GM03348 (cell line): ENCODE measurements at regions not wholly inside any gene's neighbourhood (a gene's known extent, or its start where the extent isn't known, plus 50 kb on each side); places are given as distances from the start of the nearest gene placed in this dataset.

Experiments used
- DNase-seq: peaks from one replicate; pipeline ENCODE4 v3.0.0; 2012; ENCODE audit warnings: low spot score

DNA sequence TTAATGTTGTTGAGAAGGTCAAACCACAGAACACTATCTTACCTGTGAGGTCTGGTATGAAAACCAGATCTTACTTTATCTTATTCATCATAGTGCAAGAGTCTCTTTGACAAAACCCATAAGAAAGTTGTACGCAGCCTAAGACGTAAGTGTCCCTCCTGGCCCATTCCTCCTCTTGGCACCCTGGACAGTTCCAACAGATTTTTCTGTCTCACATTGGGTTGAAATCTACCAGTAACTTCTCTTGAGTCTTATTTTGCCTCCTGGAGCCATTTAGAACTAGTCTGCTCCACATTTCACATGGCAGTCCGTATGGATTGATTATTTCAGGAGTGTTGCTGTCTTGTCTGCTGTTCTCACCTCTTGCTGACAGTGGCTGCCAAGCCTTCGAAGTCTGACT is 498.4 kb downstream of the PDCD6IP start:
- DNase-seq, result no peak

DNA sequence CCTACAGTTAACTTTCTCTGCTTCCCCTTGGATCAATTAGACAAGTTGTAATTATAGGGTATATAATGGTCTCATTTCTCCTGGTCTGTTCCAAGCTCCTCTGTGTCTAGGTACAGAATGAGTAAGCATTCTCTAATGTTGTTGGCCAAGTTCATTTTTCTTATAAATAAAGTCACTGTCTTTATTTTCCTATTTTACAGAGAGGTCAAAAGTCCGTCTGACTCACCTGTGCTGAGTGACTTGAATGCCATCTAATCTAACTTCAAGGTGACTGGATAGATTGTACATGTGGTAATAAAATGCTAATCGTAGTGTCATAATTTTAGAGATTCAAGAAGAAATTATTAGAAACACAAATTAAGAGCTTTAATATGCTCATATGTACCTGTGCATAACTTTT is 500.2 kb downstream of the PDCD6IP start:
- DNase-seq, result no peak

DNA sequence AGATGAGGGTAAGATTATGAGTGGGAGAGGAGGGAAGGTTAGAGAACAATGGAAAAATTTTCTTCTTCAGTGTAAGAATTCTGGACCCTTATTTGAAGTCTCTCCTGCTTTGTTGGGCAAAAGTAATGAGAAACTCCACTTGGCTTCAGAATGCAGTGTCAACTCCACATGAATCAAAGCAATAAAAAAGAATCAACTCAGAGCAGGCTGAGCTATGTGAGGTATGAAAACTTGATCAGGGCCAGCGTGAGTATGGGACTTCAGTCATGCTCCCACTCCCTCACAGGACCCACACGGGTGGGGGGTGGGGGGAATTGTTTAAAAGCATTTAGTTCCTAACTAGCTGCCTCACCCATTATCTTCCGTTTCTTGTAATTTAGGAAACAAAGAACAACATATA is 502.2 kb downstream of the PDCD6IP start:
- no peak for DNase-seq

DNA sequence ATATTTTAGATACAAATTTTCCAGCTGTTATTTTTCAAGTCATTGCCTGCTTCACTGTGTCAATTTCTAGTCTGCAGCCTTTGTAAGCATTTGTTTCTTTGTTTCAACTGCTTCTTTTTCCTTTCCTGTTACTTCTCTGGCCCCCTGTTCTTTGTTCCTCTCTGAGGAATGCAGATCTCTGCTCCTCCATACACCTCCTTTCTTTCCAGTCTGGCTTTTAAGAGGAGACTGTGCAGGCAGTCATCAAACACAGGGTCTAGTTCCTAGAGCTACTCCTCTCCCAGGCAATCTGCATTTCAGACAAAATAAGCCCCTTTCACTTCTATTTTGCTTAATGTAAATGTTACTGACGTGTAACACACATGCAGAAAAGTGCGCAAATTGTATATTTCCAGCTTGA is 502.9 kb downstream of the PDCD6IP start:
- DNase-seq, result no peak

DNA sequence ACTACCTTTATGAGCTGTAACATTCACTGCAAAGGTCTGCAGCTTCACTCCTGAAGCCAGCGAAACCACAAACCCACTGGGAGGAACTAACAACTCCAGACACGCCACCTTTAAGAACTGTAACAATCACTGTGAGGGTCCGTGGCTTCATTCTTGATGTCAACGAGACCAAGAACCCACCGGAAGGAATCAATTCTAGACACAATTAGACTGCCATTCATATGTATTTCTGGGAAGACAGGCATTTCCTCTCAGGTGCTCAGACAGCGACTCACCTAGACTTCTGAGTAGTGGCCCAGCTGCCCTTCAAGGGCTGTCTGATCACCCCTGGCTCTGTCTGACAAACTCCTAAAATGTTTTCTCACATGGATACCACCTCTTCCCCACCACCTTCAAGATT is 506.8 kb downstream of the PDCD6IP start:
- no peak for DNase-seq

DNA sequence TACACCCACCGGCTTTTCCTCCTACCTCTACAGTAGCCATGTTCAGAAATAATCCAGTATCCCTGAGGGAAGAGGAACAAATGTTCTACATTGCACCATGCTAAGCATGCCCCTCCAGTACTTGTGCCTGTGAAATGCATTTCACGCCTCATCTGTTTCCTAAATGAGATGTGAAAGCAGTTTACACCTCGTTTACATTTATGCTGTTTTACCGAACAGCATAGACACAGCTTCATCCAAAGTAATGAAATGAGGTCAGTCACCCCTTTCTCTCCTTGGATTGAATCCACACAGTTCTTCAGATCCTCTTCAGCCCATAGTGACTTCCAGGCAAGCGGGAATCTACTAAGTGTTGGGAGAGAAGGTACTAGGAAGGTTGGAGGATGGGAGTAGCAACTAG is 514.3 kb downstream of the PDCD6IP start:
- no peak for DNase-seq

DNA sequence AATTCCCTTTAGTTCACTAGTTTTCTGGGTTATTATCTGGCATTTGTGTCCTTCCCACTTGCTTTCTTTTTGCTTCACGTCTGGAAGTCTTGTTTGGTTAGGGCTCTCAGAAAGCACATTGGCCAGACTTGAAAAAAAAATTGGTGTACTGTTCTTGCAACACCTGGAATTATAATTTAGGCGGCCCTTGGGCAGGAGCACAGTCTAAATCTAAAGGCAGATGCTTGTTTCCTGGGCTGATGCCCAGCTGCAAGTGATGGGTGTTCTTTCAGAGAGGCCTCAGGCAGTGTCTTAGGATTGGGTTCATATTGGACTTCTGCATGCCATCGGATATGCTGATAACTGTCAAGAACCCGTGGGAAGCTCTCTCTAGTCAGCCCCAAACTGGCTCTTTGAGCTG is 521.5 kb downstream of the PDCD6IP start:
- DNase-seq, result no peak

DNA sequence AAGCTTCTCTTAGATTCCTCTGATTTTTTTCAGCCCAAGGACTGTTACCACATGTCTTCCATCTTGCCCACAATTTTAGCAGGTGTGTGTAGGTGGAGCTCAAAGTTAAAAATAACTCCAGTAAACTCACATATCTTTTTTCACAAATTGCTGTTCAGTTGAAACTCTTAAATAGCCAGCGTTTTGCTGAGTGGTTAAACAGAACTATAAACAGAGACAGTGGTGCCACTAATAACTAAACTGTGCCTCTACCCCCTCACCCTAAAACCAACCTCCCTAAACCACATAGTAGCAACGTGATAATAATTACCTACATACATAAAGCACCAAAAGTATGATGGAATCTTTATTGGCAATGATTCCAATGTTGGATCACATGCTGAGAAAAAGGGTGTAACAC is 525.1 kb downstream of the PDCD6IP start:
- no peak for DNase-seq

DNA sequence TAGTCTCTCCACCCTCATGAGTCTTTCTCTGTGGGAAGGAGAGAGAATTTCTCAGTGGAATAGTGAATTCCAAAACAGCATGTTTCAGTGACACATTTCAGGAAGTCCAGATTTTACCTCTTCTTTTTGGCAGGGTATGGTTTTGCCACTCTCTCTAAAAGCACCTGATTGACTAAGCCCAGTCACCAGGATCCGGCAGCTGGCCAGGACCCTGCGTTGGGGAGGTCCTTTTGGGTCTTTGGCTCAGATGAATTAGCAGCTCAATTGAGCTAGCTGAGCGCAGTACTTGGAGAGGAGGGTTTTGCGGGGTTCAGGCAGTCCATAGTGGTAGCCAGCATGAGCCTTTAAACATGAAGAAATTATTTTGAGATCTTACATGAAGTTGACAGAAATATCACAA is 548.2 kb downstream of the PDCD6IP start:
- DNase-seq, result no peak

DNA sequence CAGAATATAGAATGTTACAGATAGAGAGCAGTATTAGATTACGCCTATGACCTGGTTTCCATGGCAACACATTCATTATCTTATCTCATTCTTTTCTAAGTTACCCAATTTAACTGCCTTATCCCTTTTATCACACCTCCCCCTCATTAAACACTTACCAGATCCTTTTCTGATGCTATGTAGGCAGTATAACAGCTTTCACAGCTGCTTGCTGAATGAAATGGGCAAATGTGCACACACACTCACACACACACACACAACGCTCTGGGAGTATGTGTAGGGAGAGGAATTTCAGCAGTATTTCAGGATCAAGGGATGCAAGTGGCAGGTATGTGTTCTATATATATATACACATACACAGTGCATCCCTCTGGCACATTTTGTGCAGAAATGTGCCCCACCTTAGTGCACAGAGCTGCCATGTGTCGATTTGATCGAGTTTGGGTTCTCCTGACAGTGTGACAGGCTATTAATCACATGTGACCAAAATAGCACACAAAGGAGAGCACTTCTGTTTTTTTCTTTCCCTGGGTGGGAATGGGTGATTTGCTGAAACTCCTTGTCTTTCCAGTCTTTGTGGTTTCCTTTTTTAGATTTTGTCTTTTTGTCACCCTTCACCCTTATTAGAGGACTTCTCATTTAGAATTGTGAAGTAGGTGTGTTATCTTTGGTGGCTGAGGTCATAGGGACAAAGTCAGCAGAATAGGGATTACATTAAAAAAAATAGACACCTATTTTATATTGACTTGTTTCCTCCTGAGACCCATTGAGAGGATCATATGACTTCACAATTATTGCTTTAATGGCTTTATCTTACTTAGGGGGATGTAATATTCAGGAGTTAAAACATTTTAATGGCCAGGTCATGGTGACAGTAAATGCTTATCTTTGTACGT is 553.7 kb downstream of the PDCD6IP start:
- no peak for DNase-seq

DNA sequence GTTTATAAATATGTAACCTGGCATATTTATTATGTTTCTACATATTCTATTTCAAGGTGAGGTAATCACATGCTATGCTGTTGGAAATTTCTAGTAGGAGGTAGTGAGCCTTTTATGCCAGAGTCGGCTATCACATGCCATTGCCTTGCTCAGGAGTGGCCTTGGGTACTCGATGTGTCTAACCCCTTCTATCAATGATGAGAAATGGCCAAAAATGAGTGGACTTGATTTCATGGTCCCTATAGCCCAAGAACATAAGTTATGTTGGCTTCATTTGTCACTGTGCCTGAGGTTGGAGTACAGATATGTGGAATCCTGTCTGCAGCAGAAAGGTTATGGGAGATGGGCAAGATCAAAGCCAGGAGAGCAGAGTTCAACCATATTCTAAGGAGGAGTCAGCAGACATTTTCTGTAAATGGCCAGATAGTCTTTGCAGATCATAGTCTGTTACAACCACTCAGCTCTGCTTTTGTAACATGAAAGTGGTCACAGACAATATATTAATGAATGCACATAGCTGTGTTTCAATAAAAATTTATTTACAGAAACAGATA is 554.4 kb downstream of the PDCD6IP start:
- no peak for DNase-seq

DNA sequence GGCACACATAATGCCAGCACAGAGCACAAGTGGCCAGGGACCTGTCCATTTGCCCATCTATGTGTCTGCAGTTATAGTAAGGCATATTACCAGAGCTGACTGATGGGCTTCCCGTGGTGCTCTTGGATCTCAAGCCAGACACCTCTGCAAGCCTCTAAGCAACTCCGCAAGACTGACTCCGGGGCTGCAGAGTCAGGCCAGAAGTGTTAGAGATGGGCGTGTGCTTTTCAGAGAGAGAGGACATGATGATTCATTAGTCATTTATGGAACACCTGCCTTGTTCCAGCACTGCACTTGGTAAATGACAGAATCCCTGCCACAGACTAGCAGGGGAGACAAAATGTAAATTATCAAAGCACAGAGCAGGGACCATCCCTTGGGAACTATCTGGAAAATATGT is 559.0 kb downstream of the PDCD6IP start:
- DNase-seq, result no peak

DNA sequence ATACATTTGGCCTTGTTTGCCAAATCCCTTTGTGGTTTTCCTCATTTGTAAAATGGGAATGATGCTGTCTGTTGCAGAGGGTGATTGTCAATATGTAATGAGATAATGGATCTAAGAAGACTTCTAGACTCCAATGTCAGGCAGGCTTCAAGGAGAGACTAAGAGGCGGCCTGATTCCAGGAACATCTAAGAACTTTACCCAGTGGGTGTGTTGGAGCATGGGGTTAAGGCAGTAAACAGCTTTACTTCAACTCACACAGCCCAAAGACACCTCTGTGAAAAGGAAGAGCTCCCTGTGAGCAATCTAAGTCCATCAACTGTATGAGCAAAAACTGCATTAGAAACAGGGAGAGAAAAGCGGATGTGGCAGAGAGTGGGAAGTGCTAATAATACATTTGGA is 560.6 kb downstream of the PDCD6IP start:
- DNase-seq, result no peak

DNA sequence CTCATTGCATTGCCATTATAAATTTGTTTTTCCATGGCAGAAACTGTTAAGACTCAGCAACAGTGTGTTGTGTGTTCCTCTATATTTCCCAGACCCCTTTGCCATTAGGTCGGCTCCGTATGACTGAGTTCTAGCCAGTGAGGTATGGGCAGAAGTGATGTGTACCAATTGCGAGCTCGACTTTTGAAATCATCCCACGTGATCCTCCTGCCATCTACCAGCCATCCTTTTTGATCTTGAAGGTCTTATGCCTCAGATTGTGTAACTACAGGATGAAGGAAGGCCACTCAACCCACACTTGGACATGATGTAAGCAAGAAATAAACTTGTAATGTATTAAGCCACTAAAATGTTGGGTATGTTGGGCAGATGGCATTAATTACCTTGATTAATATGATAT is 562.3 kb downstream of the PDCD6IP start:
- DNase-seq, result no peak

DNA sequence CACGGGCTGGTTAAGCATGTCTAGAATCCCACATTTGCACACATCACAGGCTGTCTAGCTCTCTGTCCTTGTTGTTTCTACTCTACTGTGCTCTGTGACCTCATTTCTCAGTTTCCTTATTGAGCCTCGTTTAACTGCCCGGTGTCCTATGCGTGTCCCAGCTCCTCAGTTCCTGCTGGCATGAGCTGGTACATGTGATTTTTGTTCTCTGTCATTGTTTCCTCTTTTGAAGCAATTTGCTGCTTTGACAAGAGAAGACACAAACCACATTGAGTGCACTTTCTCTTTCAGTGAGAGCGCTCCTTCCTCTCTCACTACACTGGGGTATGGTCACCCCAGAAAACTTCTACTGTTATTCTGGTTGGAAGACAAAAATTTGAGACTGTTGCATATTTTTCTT is 563.5 kb downstream of the PDCD6IP start:
- DNase-seq, result no peak

DNA sequence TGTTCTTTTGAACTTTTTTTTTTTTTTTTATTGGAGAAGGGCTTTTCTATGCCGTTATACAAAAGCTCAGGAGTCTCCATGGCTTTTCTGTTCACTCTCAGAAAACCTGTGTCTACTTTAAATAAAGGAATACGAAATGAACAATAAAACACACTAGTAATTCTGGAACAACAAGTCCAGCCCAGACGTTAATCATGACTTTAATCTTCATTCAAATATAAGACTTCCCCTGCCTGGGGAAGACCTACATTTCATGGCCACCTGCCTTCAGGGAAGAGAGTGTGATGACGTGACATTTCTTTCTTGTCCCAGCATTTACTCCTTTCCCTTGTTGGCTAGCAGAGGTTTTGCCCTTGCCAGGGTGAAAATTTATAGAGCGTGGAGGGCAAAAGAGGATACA is 564.5 kb downstream of the PDCD6IP start:
- DNase-seq, result no peak

DNA sequence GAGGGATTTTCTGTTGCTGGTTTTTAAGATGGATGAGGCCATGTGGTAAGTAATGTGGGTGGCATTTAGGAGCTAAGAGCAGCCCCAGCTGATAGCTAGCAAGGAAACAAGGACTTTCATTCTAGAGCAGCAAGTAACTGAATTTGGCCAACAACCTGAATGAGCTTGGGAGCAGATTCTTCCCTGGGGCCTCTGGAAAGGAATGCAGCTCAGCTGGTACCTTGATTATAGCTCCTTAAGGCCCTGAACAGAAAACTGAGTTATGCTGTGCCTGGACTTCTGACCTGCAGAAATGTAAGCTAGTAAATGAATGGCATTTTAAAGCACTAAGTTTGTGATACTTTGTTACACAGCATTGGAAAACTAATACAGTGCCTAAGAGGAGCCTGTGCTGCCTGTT is 565.5 kb downstream of the PDCD6IP start:
- DNase-seq, result no peak

DNA sequence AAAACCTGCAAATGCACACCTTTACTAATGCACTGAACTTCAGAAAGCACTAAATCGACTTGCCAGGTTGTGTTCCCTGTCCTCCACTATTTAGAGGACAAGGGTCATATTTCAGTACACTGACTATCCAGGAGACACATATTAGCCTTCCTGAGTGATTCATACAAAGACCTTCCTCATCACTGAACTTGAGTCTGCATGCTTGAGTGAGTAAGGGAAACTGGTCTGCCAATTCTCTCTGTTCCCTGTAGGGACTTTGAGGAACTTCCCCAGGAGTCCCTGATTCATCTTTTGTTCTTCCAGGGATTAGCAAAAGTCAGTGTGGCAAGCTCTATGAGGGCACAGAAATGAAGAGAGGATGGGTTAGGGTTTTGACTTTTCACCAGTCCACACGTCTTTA is 565.9 kb downstream of the PDCD6IP start:
- no peak for DNase-seq

DNA sequence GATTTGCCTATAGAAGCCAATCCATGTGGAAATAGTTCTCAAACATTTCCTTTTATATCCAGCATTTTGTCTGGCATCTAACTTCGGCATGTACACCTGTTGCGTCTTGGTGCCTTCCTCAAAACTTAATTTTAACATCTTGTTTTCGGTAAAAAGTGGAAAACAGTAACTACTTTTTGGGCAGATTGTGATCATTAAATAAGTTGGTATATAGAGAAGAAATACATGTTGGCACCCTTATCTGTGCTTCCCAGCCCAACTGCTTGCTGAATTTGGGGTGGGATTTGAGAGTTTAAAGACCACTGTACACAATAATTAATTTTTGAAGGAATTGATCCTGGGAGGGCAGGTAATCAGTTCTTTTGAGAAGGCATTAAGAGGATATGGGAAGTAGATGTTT is 566.8 kb downstream of the PDCD6IP start:
- no peak for DNase-seq

DNA sequence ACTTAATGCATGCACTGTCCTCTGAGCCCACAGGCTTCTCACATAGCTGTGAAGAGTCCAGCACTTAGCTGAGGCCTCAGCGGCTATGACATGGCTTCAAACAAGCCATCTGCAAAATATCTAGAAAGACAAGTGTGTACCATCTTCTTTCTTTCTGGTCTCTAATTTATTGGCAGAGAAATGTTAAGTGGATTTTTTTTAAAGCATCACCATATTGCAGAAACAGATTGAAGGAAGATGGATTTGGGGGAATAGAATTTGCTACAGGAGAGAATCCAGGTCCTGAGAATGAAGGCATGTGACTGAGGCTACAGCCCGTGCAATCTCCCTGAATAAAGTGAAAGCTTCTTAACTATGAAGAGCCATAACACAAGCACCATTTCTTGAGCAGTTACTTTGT is 567.3 kb downstream of the PDCD6IP start:
- DNase-seq, result no peak

DNA sequence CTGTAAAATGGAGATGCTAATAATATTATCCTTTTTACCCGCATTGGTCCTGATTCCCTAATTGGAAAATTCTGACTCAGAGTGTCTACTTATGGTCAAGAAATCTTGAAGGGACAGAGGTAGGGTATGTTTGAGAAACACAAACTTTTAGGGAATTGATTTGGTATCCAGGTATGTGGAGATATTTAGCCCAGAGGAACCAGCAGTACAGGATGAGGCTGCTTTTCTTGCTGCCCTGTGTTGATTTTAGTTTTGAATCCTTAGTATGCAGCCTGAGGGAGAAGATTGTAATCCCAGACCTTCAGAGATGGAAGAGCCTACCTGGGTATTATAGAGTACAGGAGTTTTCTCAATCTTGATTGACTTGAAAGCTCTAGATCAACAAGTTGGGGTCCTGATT is 569.1 kb downstream of the PDCD6IP start:
- DNase-seq, result no peak

DNA sequence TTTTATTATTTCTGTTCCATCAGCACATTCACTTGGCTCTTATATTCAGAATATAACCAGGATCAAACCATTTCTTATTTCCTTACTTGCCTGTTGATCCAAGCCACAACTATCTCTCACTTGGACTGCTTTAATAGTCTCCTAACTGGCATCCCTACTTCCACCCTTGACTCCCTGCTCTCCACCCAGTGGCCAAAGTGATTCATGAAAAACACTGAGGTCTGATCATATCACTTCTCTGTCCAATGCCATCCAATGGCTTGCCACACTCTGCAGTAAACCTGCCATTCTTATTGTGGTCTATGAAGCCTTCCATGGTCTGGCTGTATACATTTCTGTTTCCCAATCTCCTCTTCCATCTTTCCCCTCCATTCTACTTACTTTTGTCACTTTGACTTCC is 576.1 kb downstream of the PDCD6IP start:
- DNase-seq, result no peak

DNA sequence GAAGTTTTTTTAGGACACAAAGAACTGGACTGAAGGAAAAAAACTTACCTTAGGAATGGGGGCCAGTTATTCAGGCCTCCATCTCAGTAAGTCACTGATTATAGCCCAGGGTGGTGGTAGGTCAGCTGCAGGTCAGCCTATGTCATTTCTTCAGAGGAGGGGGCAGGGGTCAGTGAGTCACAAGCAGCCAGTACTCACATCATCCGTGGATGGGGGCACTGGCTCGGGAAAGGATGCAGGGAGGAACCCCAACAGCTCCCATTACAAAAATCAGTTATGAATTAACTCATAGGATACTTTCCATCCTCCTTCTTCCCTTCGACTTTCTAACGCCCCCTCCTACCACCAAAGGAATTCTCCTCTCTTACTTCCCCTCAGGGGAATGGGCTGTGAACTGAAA is 578.3 kb downstream of the PDCD6IP start:
- DNase-seq, result no peak

DNA sequence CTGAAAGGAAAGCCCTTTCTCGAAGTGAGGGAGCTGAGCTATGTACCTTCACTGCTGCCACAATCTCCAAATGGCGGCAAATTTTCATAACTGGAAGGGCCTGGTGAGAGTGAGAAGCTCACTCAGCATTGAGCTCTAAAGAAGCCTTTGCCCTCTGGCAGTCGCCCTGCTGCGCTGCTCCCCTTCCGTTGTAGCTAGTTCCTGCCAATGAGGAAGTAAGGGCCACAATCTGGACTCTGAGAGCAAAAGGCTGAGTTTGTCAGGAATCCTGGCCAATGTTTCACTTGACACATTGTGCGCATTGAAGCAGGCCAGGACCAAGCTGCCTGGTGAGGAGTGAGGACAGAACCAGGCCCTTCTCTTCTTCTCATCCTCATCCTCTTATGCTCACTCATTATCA is 579.5 kb downstream of the PDCD6IP start:
- DNase-seq, result no peak
